ENCODE measurements at regions not wholly inside any gene's neighbourhood (a gene's known extent, or its start where the extent isn't known, plus 50 kb on each side); places are given as distances from the start of the nearest gene placed in this dataset.

GRCh38 chr2:144669196-144669987 lies 149.5 kb upstream of the ZEB2 start:
- H3K4me1 ChIP-seq (ENCODE audit: control insufficient read depth, insufficient read depth, low read length), result no peaks in the 10 kb centered on the region
- no peaks in the 10 kb centered on the region for H3K36me3 ChIP-seq (ENCODE audit: control insufficient read depth, insufficient read depth, low read length)
- no peak overlapping the region for H3K4me3 ChIP-seq (ENCODE audit: low read length)
- no peaks in the 10 kb centered on the region for H3K27me3 ChIP-seq (ENCODE audit: control insufficient read depth, insufficient read depth, low read length)
- no peak overlapping the region for H3K27ac ChIP-seq (ENCODE audit: low read depth, low read length)
- no peak overlapping the region for H3K9ac ChIP-seq (ENCODE audit: low read length)

- no peaks in the 10 kb centered on the region for H3K4me1 ChIP-seq (ENCODE audit: control insufficient read depth, insufficient read depth, low read length)
- no peak overlapping the region for H3K9ac ChIP-seq (ENCODE audit: low read length)
- H3K27me3 ChIP-seq (ENCODE audit: control insufficient read depth, insufficient read depth, low read length), result no peaks in the 10 kb centered on the region
- no peak overlapping the region for H3K27ac ChIP-seq (ENCODE audit: low read depth, low read length)
- no peaks in the 10 kb centered on the region for H3K36me3 ChIP-seq (ENCODE audit: control insufficient read depth, insufficient read depth, low read length)
- no peak overlapping the region for H3K4me3 ChIP-seq (ENCODE audit: low read length)
Observed at GRCh38 chr2:144668493-144669110, 148.7 kb upstream of the ZEB2 start.

GRCh38 chr2:144666032-144666431 lies 146.1 kb upstream of the ZEB2 start:
- Histone ChIP-seq H3K27me3 (ENCODE audit: control insufficient read depth, insufficient read depth, low read length) (no peaks in the 10 kb centered on the region), H3K4me1 (ENCODE audit: control insufficient read depth, insufficient read depth, low read length) (no peaks in the 10 kb centered on the region), H3K4me3 (ENCODE audit: low read length) (no peak overlapping the region), H3K9ac (ENCODE audit: low read length) (no peak overlapping the region), H3K36me3 (ENCODE audit: control insufficient read depth, insufficient read depth, low read length) (no peaks in the 10 kb centered on the region), H3K27ac (ENCODE audit: low read depth, low read length) (no peak overlapping the region)

- Histone ChIP-seq H3K4me1 (ENCODE audit: control insufficient read depth, insufficient read depth, low read length) (no peaks in the 10 kb centered on the region), H3K9ac (ENCODE audit: low read length) (no peak overlapping the region), H3K27me3 (ENCODE audit: control insufficient read depth, insufficient read depth, low read length) (no peaks in the 10 kb centered on the region), H3K36me3 (ENCODE audit: control insufficient read depth, insufficient read depth, low read length) (no peaks in the 10 kb centered on the region), H3K27ac (ENCODE audit: low read depth, low read length) (no peak overlapping the region), H3K4me3 (ENCODE audit: low read length) (no peak overlapping the region)
Observed at GRCh38 chr2:144663207-144663606, 143.3 kb upstream of the ZEB2 start.

GRCh38 chr2:144660518-144661316 lies 140.8 kb upstream of the ZEB2 start:
- peak overlapping the region; percentile 12 for H3K27ac ChIP-seq (ENCODE audit: low read depth, low read length)

GRCh38 chr2:144659731-144660275 lies 139.9 kb upstream of the ZEB2 start:
- H3K4me1 ChIP-seq (ENCODE audit: control insufficient read depth, insufficient read depth, low read length), result no peaks in the 10 kb centered on the region
- H3K9ac ChIP-seq (ENCODE audit: low read length), result no peak overlapping the region
- no peaks in the 10 kb centered on the region for H3K27me3 ChIP-seq (ENCODE audit: control insufficient read depth, insufficient read depth, low read length)
- no peaks in the 10 kb centered on the region for H3K36me3 ChIP-seq (ENCODE audit: control insufficient read depth, insufficient read depth, low read length)
- peak overlapping the region; percentile 12 for H3K27ac ChIP-seq (ENCODE audit: low read depth, low read length)
- H3K4me3 ChIP-seq (ENCODE audit: low read length), result no peak overlapping the region

More at GRCh38 chr2:144660518-144661316, 140.8 kb upstream of the ZEB2 start:
- H3K4me3 ChIP-seq (ENCODE audit: low read length), result no peak overlapping the region
- no peaks in the 10 kb centered on the region for H3K4me1 ChIP-seq (ENCODE audit: control insufficient read depth, insufficient read depth, low read length)
- no peak overlapping the region for H3K9ac ChIP-seq (ENCODE audit: low read length)
- no peaks in the 10 kb centered on the region for H3K27me3 ChIP-seq (ENCODE audit: control insufficient read depth, insufficient read depth, low read length)
- H3K36me3 ChIP-seq (ENCODE audit: control insufficient read depth, insufficient read depth, low read length), result no peaks in the 10 kb centered on the region

- no peaks in the 10 kb centered on the region for H3K36me3 ChIP-seq (ENCODE audit: control insufficient read depth, insufficient read depth, low read length)
- H3K9ac ChIP-seq (ENCODE audit: low read length), result no peak overlapping the region
- H3K4me1 ChIP-seq (ENCODE audit: control insufficient read depth, insufficient read depth, low read length), result no peaks in the 10 kb centered on the region
- no peaks in the 10 kb centered on the region for H3K27me3 ChIP-seq (ENCODE audit: control insufficient read depth, insufficient read depth, low read length)
- no peak overlapping the region for H3K27ac ChIP-seq (ENCODE audit: low read depth, low read length)
- H3K4me3 ChIP-seq (ENCODE audit: low read length), result no peak overlapping the region
Observed at GRCh38 chr2:144654523-144654922, 134.6 kb upstream of the ZEB2 start.

GRCh38 chr2:144650907-144651306 lies 131.0 kb upstream of the ZEB2 start:
- no peaks in the 10 kb centered on the region for H3K27me3 ChIP-seq (ENCODE audit: control insufficient read depth, insufficient read depth, low read length)
- H3K36me3 ChIP-seq (ENCODE audit: control insufficient read depth, insufficient read depth, low read length), result no peaks in the 10 kb centered on the region
- H3K4me3 ChIP-seq (ENCODE audit: low read length), result no peak overlapping the region
- H3K27ac ChIP-seq (ENCODE audit: low read depth, low read length), result no peak overlapping the region
- no peaks in the 10 kb centered on the region for H3K4me1 ChIP-seq (ENCODE audit: control insufficient read depth, insufficient read depth, low read length)
- no peak overlapping the region for H3K9ac ChIP-seq (ENCODE audit: low read length)

GRCh38 chr2:144648837-144649465 lies 129.0 kb upstream of the ZEB2 start:
- Histone ChIP-seq H3K27me3 (ENCODE audit: control insufficient read depth, insufficient read depth, low read length) (no peaks in the 10 kb centered on the region), H3K4me3 (ENCODE audit: low read length) (no peak overlapping the region), H3K9ac (ENCODE audit: low read length) (no peak overlapping the region), H3K4me1 (ENCODE audit: control insufficient read depth, insufficient read depth, low read length) (no peaks in the 10 kb centered on the region), H3K27ac (ENCODE audit: low read depth, low read length) (no peak overlapping the region), H3K36me3 (ENCODE audit: control insufficient read depth, insufficient read depth, low read length) (no peaks in the 10 kb centered on the region)

- no peak overlapping the region for H3K4me3 ChIP-seq (ENCODE audit: low read length)
- H3K27ac ChIP-seq (ENCODE audit: low read depth, low read length), result no peak overlapping the region
- H3K27me3 ChIP-seq (ENCODE audit: control insufficient read depth, insufficient read depth, low read length), result no peaks in the 10 kb centered on the region
- H3K9ac ChIP-seq (ENCODE audit: low read length), result no peak overlapping the region
- no peaks in the 10 kb centered on the region for H3K36me3 ChIP-seq (ENCODE audit: control insufficient read depth, insufficient read depth, low read length)
- H3K4me1 ChIP-seq (ENCODE audit: control insufficient read depth, insufficient read depth, low read length), result no peaks in the 10 kb centered on the region
Observed at GRCh38 chr2:144645083-144645778, 125.3 kb upstream of the ZEB2 start.

- H3K9ac ChIP-seq (ENCODE audit: low read length), result no peak overlapping the region
- H3K4me3 ChIP-seq (ENCODE audit: low read length), result no peak overlapping the region
- H3K36me3 ChIP-seq (ENCODE audit: control insufficient read depth, insufficient read depth, low read length), result no peaks in the 10 kb centered on the region
- H3K27me3 ChIP-seq (ENCODE audit: control insufficient read depth, insufficient read depth, low read length), result no peaks in the 10 kb centered on the region
- H3K27ac ChIP-seq (ENCODE audit: low read depth, low read length), result no peak overlapping the region
- no peaks in the 10 kb centered on the region for H3K4me1 ChIP-seq (ENCODE audit: control insufficient read depth, insufficient read depth, low read length)
Observed at GRCh38 chr2:144644549-144644948, 124.6 kb upstream of the ZEB2 start.

Data from rectal smooth muscle tissue (tissue), 1 donor.